GM12878 (cell line): ENCODE measurements at regions not wholly inside any gene's neighbourhood (a gene's known extent, or its start where the extent isn't known, plus 50 kb on each side); places are given as distances from the start of the nearest gene placed in this dataset.

ENCODE experiments used
- ATAC-seq: fragments of 200-7000 bp; cut with Tn5 transposase; 3 replicates; pipeline ENCODE4 v1.9.1; 2020; ENCODE audit warnings: mild to moderate bottlenecking, moderate library complexity
- BruUV-seq: library from RNA; stranded (reverse); fragments of 400-500 nt; replicated peaks from 2 replicates; lab custom pipeline; 2021; lab: Mats Ljungman, UMichigan
- CTCF ChIA-PET: fragments of 300-600 bp; sonication (Branson Sonifier 250); formaldehyde crosslinking; extraction: SDS; loops from one replicate; lab custom pipeline; 2021; ENCODE audit warnings: inconsistent platforms; lab: Yijun Ruan, JAX
- POLR2A ChIA-PET: fragments of 350-600 bp; formaldehyde crosslinking; extraction: SDS; loops from one replicate; lab custom pipeline; 2021; ENCODE audit warnings: inconsistent platforms; lab: Charles Lee
- RAD21 ChIA-PET: fragments of 300-600 bp; sonication (Branson Sonifier 250); formaldehyde crosslinking; loops from one replicate; lab custom pipeline; 2023; ENCODE audit warnings: antibody characterized with exemption; ENCODE audit not compliant: unreplicated experiment; lab: Charles Lee
- SMC1A ChIA-PET: fragments of 300-600 bp; sonication (Branson Sonifier 250); formaldehyde crosslinking; loops from one replicate; lab custom pipeline; 2023; ENCODE audit not compliant: unreplicated experiment, uncharacterized antibody; lab: Charles Lee
- DNase-seq: peaks from one replicate; pipeline ENCODE4 v3.0.0-alpha.2; 2011; ENCODE audit warnings: low read depth, low spot score
- FAIRE-seq: peaks from 3 replicates; lab custom pipeline; 2011; peaks lifted over from hg19 to GRCh38; lab: Jason Lieb, UNC
- H2AFZ ChIP-seq: 2 replicates; pipeline ENCODE4 v1.6.0; 2011; ENCODE audit warnings: low read depth, low read length, control low read depth; ENCODE audit not compliant: control insufficient read depth
- H3K27ac ChIP-seq: 2 replicates; pipeline ENCODE4 v1.5.1; 2011; ENCODE audit warnings: control low read depth; ENCODE audit not compliant: control insufficient read depth, insufficient read depth
- H3K27me3 ChIP-seq, 2 experiments: replicated peaks in 1 of 2; 2 replicates each; pipeline versions ENCODE4 v1.6.0 to v1.6.1; 2011; ENCODE audit warnings: low read length in 1 of 2; ENCODE audit not compliant: control insufficient read depth in 2 of 2, insufficient read depth in 2 of 2
- H3K36me3 ChIP-seq, 2 experiments: 2 replicates each; pipeline ENCODE4 v1.5.1; 2011; ENCODE audit warnings: low read length in 1 of 2; ENCODE audit not compliant: control insufficient read depth in 2 of 2, insufficient read depth in 2 of 2
- H3K4me1 ChIP-seq: 2 replicates; pipeline ENCODE4 v1.6.1; 2011; ENCODE audit warnings: mild to moderate bottlenecking, low read length, moderate library complexity, mixed read lengths; ENCODE audit not compliant: control insufficient read depth, insufficient read depth
- H3K4me2 ChIP-seq: 2 replicates; pipeline ENCODE4 v1.6.0; 2011; ENCODE audit warnings: control low read depth; ENCODE audit not compliant: control insufficient read depth, insufficient read depth
- H3K4me3 ChIP-seq: fragments of 200-600 bp; sonication (generic); 2 replicates; pipeline ENCODE4 v1.5.1; 2016
- H3K79me2 ChIP-seq: 2 replicates; pipeline ENCODE4 v1.6.0; 2011; ENCODE audit warnings: low read length; ENCODE audit not compliant: control insufficient read depth, insufficient read depth
- H3K9ac ChIP-seq: 2 replicates; pipeline ENCODE4 v1.8.0; 2011; ENCODE audit warnings: low read length, control low read depth, mixed read lengths; ENCODE audit not compliant: control insufficient read depth, insufficient read depth
- H3K9me3 ChIP-seq: replicated peaks from 3 replicates; pipeline ENCODE4 v1.5.1; 2011; ENCODE audit warnings: mild to moderate bottlenecking, low read length; ENCODE audit not compliant: control insufficient read depth, insufficient read depth
- H4K20me1 ChIP-seq: 2 replicates; pipeline ENCODE4 v1.6.0; 2011; ENCODE audit not compliant: control insufficient read depth, insufficient read depth
- HDGF ChIP-seq: fragments of 450-650 bp; IDR thresholded peaks from 2 replicates; pipeline ENCODE4 v1.6.1; 2016; ENCODE audit warnings: antibody characterized with exemption
- SUPT20H ChIP-seq: IDR thresholded peaks from 2 replicates; pipeline ENCODE4 v1.6.1; 2011; ENCODE audit warnings: low read depth, mild to moderate bottlenecking, low read length, moderate library complexity, borderline replicate concordance; ENCODE audit not compliant: control insufficient read depth
- WGBS: methylation state at CpG from one replicate; pipeline ENCODE4 v1.1.6; 2016; ENCODE audit warnings: low lambda C conversion rate; ENCODE audit not compliant: insufficient replicate concordance, insufficient coverage; ENCODE audit errors: missing lambda C conversion rate; 5-methylcytosine and 5-hydroxymethylcytosine counted together
- in situ Hi-C: fragments of 300-500 bp; cut with MboI; formaldehyde crosslinking; loops from 9 replicates; pipeline ENCODE4 v1.14.3; 2018; ENCODE audit warnings: mixed read lengths
- intact Hi-C: fragments of 100-400 bp; cut with micrococcal nuclease; formaldehyde crosslinking; loops from one replicate; pipeline ENCODE4 v1.14.2; 2022; ENCODE audit not compliant: unreplicated experiment
- TF ChIP-seq, protein P1 (sequence below): fragments of 450-650 bp; IDR thresholded peaks from 2 replicates; pipeline ENCODE4 v1.6.1; 2017; ENCODE audit warnings: mild to moderate bottlenecking, moderate library complexity

DNA sequence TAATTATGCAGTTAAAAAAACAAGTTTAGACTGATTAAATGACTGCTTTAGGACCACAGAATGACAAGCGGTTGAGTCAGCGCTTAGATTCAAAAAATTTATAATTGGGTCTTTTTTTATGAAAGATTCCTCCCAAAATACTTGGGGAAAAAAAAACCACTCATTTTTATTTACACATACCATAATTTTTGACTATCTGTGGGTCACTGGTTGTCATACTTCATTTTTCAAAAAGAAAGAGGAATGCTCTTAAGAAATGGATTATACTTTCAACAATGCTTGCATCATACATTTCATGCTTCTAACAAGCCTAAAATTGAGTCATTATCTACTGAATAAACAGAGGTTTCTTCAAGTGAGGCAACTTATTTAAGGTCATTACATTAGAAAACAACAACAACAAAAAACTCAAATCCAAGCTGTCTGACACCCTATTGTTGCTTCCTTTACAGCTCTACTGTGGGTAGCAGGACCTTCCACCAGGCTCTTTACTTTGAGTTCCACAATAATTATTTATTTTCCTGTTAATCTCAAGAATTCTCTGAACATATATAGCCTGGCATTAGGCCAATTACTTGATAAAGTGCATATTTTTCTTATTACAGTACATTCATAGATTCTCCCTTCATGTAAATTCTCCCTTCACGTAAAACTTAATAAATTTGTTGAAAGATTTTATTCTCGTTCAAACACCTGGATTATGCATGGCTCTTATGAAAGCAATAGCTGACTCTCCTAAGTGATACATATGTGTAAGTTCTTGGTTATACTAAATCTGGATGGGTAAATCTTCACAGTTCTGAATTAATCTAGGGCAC is 445.5 kb downstream of the PCDH10 start:
- ATAC-seq = no peak
- ChIA-PET POLR2A (no interaction called here), CTCF (no interaction called here), SMC1A (no interaction called here), RAD21 (no interaction called here)
- Histone ChIP-seq H3K36me3 (no peaks in the 10 kb centered on the region), H3K4me3 (no peak overlapping the region), H3K79me2 (no peaks in the 10 kb centered on the region), H3K27ac (no peak overlapping the region), H3K9ac (no peak overlapping the region), H3K4me1 (no peaks in the 10 kb centered on the region), H4K20me1 (no peaks in the 10 kb centered on the region), H2AFZ (no peak overlapping the region), H3K9me3 (no peaks in the 10 kb centered on the region), H3K4me2 (no peak overlapping the region), H3K27me3 (no peaks in the 10 kb centered on the region)
- no TSS peak for BruUV-seq
- no peak for DNase-seq
- 45% methylated on average over 4 of the region's 4 CpGs for whole genome bisulfite sequencing
- no peak for TF ChIP-seq SUPT20H
- TF ChIP-seq, protein P1, sequence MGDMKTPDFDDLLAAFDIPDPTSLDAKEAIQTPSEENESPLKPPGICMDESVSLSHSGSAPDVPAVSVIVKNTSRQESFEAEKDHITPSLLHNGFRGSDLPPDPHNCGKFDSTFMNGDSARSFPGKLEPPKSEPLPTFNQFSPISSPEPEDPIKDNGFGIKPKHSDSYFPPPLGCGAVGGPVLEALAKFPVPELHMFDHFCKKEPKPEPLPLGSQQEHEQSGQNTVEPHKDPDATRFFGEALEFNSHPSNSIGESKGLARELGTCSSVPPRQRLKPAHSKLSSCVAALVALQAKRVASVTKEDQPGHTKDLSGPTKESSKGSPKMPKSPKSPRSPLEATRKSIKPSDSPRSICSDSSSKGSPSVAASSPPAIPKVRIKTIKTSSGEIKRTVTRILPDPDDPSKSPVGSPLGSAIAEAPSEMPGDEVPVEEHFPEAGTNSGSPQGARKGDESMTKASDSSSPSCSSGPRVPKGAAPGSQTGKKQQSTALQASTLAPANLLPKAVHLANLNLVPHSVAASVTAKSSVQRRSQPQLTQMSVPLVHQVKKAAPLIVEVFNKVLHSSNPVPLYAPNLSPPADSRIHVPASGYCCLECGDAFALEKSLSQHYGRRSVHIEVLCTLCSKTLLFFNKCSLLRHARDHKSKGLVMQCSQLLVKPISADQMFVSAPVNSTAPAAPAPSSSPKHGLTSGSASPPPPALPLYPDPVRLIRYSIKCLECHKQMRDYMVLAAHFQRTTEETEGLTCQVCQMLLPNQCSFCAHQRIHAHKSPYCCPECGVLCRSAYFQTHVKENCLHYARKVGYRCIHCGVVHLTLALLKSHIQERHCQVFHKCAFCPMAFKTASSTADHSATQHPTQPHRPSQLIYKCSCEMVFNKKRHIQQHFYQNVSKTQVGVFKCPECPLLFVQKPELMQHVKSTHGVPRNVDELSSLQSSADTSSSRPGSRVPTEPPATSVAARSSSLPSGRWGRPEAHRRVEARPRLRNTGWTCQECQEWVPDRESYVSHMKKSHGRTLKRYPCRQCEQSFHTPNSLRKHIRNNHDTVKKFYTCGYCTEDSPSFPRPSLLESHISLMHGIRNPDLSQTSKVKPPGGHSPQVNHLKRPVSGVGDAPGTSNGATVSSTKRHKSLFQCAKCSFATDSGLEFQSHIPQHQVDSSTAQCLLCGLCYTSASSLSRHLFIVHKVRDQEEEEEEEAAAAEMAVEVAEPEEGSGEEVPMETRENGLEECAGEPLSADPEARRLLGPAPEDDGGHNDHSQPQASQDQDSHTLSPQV = no peak
- TF ChIP-seq HDGF = no peak
- in situ Hi-C loops = no loop called here
- no peak for FAIRE-seq
- intact Hi-C loops = no loop called here
